ENCODE measurements at regions not wholly inside any gene's neighbourhood (a gene's known extent, or its start where the extent isn't known, plus 50 kb on each side); places are given as distances from the start of the nearest gene placed in this dataset.

DNA sequence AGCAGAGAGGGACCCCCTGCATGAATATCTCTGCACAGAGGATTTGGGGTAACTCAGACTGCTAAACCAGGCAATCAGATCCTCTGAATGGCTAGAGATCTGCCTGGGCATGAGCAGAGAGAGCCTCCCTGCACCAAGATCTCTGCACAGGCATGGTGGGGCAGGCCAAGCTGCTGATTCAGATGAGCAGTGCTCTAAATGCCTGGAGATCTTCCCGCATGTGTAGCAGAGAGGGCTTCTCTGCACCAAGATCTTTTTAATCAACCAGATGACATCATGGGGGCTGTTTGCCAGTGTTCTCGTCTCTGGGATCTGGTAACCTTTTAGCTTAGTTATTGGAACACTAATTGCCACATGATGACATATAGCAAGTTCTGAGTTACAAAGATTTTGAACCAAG is 301.3 kb upstream of the GALNT5 start:
- Mint-ChIP-seq H3K4me1 (no peaks in the 10 kb centered on the region), H3K27ac (no peak overlapping the region), H3K9me3 (ENCODE audit: insufficient read depth) (no peaks in the 10 kb centered on the region), H3K4me3 (no peak overlapping the region), H3K27me3 (no peaks in the 10 kb centered on the region)
- Histone ChIP-seq H3K4me2 (replicated peaks; ENCODE audit: low read depth, low read length, poor library complexity, severe bottlenecking) (no peak overlapping the region), H3K27me3 (replicated peaks in 1 of 4; ENCODE audit: control extremely low read depth in 1 of 4, control insufficient read depth in 3 of 4, insufficient read depth in 4 of 4, low read length in 3 of 4) (no peaks in the 10 kb centered on the region), H3K4me3 (ENCODE audit: control extremely low read depth in 1 of 5, extremely low read depth in 1 of 5, insufficient read depth in 1 of 5, low read depth in 2 of 5, low read length in 4 of 5) (no peak overlapping the region), H3K27ac (ENCODE audit: low read length in 2 of 2) (no peak overlapping the region), H3K36me3 (replicated peaks in 1 of 2; ENCODE audit: control extremely low read depth in 1 of 2, control insufficient read depth in 1 of 2, extremely low read depth in 1 of 2, insufficient read depth in 2 of 2, low read length in 1 of 2) (no peaks in the 10 kb centered on the region), H3K79me2 (ENCODE audit: control insufficient read depth, insufficient read depth, low read length) (no peaks in the 10 kb centered on the region), H3K4me1 (ENCODE audit: control insufficient read depth in 2 of 2, insufficient read depth in 2 of 2, low read length in 2 of 2) (no peaks in the 10 kb centered on the region), H3K9ac (ENCODE audit: low read length) (no peak overlapping the region), H4K20me1 (ENCODE audit: control insufficient read depth, insufficient read depth, low read length, poor library complexity, severe bottlenecking) (no peaks in the 10 kb centered on the region), H2AFZ (ENCODE audit: insufficient read depth, low read depth, low read length, poor library complexity, severe bottlenecking) (no peak overlapping the region), H3K9me3 (ENCODE audit: control extremely low read depth in 1 of 3, control insufficient read depth in 2 of 3, insufficient read depth in 1 of 3, low read length in 2 of 3) (peaks cover 0 to 19% (median 11%) of the 10 kb centered on the region in 3 donors)
- ChIA-PET CTCF (no interaction called here), POLR2A (no interaction called here)
- TF ChIP-seq, protein P1, sequence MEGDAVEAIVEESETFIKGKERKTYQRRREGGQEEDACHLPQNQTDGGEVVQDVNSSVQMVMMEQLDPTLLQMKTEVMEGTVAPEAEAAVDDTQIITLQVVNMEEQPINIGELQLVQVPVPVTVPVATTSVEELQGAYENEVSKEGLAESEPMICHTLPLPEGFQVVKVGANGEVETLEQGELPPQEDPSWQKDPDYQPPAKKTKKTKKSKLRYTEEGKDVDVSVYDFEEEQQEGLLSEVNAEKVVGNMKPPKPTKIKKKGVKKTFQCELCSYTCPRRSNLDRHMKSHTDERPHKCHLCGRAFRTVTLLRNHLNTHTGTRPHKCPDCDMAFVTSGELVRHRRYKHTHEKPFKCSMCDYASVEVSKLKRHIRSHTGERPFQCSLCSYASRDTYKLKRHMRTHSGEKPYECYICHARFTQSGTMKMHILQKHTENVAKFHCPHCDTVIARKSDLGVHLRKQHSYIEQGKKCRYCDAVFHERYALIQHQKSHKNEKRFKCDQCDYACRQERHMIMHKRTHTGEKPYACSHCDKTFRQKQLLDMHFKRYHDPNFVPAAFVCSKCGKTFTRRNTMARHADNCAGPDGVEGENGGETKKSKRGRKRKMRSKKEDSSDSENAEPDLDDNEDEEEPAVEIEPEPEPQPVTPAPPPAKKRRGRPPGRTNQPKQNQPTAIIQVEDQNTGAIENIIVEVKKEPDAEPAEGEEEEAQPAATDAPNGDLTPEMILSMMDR (IDR thresholded peaks at IDR 0.05), result no peak
- no peak for TF ChIP-seq EZH2 (IDR thresholded peaks at IDR 0.05; ENCODE audit: borderline replicate concordance, insufficient read depth, low read depth, low read length, poor library complexity, severe bottlenecking)
- ATAC-seq (ENCODE audit: low read depth) (no peak), DNase-seq (no peak)
- 93% methylated on average over 1 of the region's 2 CpGs for WGBS (ENCODE audit: insufficient coverage)
- intact Hi-C loops (cut with micrococcal nuclease), result no loop called here

DNA sequence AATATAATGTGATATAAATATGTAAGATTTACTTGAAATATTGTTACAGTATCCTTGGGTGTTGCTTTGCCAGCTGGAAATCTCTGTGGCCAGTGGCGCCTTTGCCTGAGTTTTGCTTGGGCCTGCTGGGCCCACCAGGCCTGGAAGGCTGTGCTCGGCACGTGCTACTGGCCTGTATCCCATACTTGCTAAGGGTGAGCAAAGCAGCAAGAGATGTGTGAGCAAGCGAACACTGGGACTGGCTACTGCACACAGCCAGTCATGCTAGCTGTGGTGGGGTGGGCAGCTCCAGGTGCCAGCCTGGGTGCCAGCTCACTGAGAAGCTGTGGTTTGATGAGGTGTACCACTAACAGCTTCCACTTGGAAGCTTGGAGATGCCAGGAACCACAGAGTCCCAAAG is 299.1 kb upstream of the GALNT5 start:
- H3K9ac ChIP-seq (ENCODE audit: low read length), result no peak overlapping the region
- intact Hi-C loops (cut with micrococcal nuclease), result no loop called here
- no peak for ATAC-seq (ENCODE audit: low read depth)
- Mint-ChIP-seq H3K27ac (no peak overlapping the region), H3K4me1 (no peaks in the 10 kb centered on the region), H3K9me3 (ENCODE audit: insufficient read depth) (no peaks in the 10 kb centered on the region), H3K4me3 (no peak overlapping the region), H3K27me3 (no peaks in the 10 kb centered on the region)
- no peak overlapping the region for H2AFZ ChIP-seq (ENCODE audit: insufficient read depth, low read depth, low read length, poor library complexity, severe bottlenecking)
- no peaks in the 10 kb centered on the region for H4K20me1 ChIP-seq (ENCODE audit: control insufficient read depth, insufficient read depth, low read length, poor library complexity, severe bottlenecking)
- TF ChIP-seq EZH2 (IDR thresholded peaks at IDR 0.05; ENCODE audit: borderline replicate concordance, insufficient read depth, low read depth, low read length, poor library complexity, severe bottlenecking), result no peak
- TF ChIP-seq, protein P1 (IDR thresholded peaks at IDR 0.05), result no peak
- H3K27ac ChIP-seq (ENCODE audit: low read length in 2 of 2), result no peak overlapping the region
- no peaks in the 10 kb centered on the region for H3K4me1 ChIP-seq (ENCODE audit: control insufficient read depth in 2 of 2, insufficient read depth in 2 of 2, low read length in 2 of 2)
- CTCF ChIA-PET, result no interaction called here
- no peaks in the 10 kb centered on the region for H3K79me2 ChIP-seq (ENCODE audit: control insufficient read depth, insufficient read depth, low read length)
- POLR2A ChIA-PET, result no interaction called here
- H3K27me3 ChIP-seq (replicated peaks in 1 of 4; ENCODE audit: control extremely low read depth in 1 of 4, control insufficient read depth in 3 of 4, insufficient read depth in 4 of 4, low read length in 3 of 4), result no peaks in the 10 kb centered on the region
- no peaks in the 10 kb centered on the region for H3K36me3 ChIP-seq (replicated peaks in 1 of 2; ENCODE audit: control extremely low read depth in 1 of 2, control insufficient read depth in 1 of 2, extremely low read depth in 1 of 2, insufficient read depth in 2 of 2, low read length in 1 of 2)
- no peak overlapping the region for H3K4me2 ChIP-seq (replicated peaks; ENCODE audit: low read depth, low read length, poor library complexity, severe bottlenecking)
- no peak for DNase-seq
- H3K4me3 ChIP-seq (ENCODE audit: control extremely low read depth in 1 of 5, extremely low read depth in 1 of 5, insufficient read depth in 1 of 5, low read depth in 2 of 5, low read length in 4 of 5), result no peak overlapping the region
- H3K9me3 ChIP-seq (ENCODE audit: control extremely low read depth in 1 of 3, control insufficient read depth in 2 of 3, insufficient read depth in 1 of 3, low read length in 2 of 3), result peaks cover 0 to 19% (median 11%) of the 10 kb centered on the region in 3 donors
- WGBS (ENCODE audit: insufficient coverage), result 88% methylated on average over 4 of the region's 4 CpGs

Measured in B cell (primary cell).